ENCODE measurements at regions not wholly inside any gene's neighbourhood (a gene's known extent, or its start where the extent isn't known, plus 50 kb on each side); places are given as distances from the start of the nearest gene placed in this dataset.
"Not testable (repeated sequence)": the region's sequence is repeated elsewhere in the genome, so short reads cannot be mapped to it uniquely, and the experiment has no call there.

DNA sequence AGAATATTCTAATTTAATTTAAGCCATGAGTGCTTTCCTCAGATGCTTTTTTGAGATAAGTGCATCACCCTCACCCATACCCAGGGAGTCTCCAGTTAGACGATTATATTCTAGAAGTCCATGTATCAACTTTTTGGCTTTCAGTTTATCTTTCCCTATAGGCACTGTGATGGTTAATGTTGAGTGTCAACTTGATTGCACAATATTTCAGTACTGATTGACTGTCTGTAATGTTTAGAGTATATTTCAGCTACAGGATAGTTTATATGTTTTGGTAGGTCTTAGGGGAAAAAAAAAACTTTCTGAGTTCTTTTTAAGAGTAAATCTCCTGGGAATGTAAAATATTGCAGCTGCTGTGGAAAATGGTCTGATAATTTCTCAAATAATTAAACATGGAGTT is 535.4 kb downstream of the ADRA2A start:
- Histone ChIP-seq H3K4me3 (ENCODE audit: low read depth, low read length) (no peak overlapping the region), H3K36me3 (ENCODE audit: control insufficient read depth, insufficient read depth, low read length) (no peaks in the 10 kb centered on the region), H3K27me3 (ENCODE audit: control insufficient read depth, insufficient read depth, low read length) (no peaks in the 10 kb centered on the region)
- TF ChIP-seq, protein P1, sequence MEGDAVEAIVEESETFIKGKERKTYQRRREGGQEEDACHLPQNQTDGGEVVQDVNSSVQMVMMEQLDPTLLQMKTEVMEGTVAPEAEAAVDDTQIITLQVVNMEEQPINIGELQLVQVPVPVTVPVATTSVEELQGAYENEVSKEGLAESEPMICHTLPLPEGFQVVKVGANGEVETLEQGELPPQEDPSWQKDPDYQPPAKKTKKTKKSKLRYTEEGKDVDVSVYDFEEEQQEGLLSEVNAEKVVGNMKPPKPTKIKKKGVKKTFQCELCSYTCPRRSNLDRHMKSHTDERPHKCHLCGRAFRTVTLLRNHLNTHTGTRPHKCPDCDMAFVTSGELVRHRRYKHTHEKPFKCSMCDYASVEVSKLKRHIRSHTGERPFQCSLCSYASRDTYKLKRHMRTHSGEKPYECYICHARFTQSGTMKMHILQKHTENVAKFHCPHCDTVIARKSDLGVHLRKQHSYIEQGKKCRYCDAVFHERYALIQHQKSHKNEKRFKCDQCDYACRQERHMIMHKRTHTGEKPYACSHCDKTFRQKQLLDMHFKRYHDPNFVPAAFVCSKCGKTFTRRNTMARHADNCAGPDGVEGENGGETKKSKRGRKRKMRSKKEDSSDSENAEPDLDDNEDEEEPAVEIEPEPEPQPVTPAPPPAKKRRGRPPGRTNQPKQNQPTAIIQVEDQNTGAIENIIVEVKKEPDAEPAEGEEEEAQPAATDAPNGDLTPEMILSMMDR (IDR thresholded peaks at IDR 0.05; ENCODE audit: insufficient read depth, low read depth, low read length) = no peak
- no peak for DNase-seq (ENCODE audit: low read depth)
- ChIA-PET CTCF (interaction anchor here (0.5 kb wide), 1 partner anchor 88 kb away, joined by 3 read pairs; no protein-coding TSS in a partner anchor), POLR2A (no interaction called here)

DNA sequence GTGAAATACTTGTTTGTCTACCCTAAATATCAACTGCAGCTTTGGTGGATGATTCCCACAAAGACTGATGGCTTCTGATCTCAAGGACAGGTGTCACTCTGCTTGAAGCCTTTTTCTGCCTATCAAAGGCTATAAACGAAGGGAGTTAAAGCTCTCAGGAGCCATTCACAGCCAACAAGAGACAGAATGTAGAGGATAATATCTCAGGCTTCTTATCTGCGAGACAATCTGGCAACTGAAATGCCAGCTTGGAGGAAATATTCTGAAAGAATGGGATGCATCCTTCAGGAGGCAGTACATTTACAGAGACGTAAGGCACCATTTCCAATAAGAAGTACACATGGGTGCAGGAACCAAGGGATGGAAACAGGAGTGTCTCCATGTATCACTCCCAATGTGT is 549.4 kb downstream of the GPAM start:
- H3K36me3 ChIP-seq (ENCODE audit: control insufficient read depth, insufficient read depth, low read length) = no peaks in the 10 kb centered on the region
- DNase-seq (ENCODE audit: low read depth) = no peak
- no peaks in the 10 kb centered on the region for H3K27me3 ChIP-seq (ENCODE audit: control insufficient read depth, insufficient read depth, low read length)
- CTCF ChIA-PET = interaction anchor here (1.0 to 2.0 kb wide), 2 partner anchors 12 to 16 kb away, joined by 3 to 8 read pairs; no protein-coding TSS in a partner anchor
- TF ChIP-seq, protein P1 (IDR thresholded peaks at IDR 0.05; ENCODE audit: insufficient read depth, low read depth, low read length) = no peak
- H3K4me3 ChIP-seq (ENCODE audit: low read depth, low read length) = no peak overlapping the region
- POLR2A ChIA-PET = no interaction called here

DNA sequence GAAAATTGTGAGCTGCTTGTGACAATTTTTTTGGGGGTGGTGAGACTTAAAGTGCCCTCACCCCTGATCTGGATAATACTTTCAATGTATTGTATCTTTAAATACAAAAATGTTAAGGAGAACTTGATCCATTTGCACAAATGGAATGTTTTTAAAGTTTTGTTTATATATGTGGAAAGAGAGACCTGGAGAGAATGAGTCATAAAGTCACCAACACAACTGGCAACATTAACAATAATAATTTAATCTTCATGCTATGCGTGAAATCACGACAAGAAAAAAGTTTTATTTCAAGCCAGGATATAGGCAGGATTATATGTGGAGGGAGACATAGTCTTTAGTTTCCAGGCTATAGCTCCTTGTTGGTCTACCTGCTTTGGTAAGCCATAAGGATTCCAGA is 537.5 kb downstream of the GPAM start:
- H3K27me3 ChIP-seq (ENCODE audit: control insufficient read depth, insufficient read depth, low read length) = no peaks in the 10 kb centered on the region
- POLR2A ChIA-PET = no interaction called here
- no peak overlapping the region for H3K4me3 ChIP-seq (ENCODE audit: low read depth, low read length)
- no peak for DNase-seq (ENCODE audit: low read depth)
- CTCF ChIA-PET = interaction anchor here (0.5 to 2.1 kb wide), 2 partner anchors 12 to 33 kb away, joined by 3 to 8 read pairs; no protein-coding TSS in a partner anchor
- no peaks in the 10 kb centered on the region for H3K36me3 ChIP-seq (ENCODE audit: control insufficient read depth, insufficient read depth, low read length)
- TF ChIP-seq, protein P1 (IDR thresholded peaks at IDR 0.05; ENCODE audit: insufficient read depth, low read depth, low read length) = no peak

DNA sequence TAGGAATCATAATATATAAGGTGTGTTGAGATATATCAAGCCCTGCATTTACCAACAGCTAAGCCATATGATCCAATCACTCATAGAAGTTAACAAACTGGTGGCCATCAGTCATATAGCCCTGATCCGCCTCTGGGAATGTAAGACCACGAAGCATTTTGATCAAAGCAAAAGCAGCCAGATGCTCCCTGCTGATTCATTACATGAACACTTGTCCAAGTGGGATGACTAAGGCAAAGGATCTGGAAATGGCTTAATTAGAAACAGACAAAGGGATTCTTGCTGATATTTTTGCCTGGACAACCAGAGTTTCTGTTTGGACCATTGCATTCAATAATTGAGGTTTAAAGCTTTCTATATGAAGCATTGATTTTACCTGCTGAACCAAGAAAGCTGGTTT is 535.5 kb downstream of the GPAM start:
- ChIA-PET CTCF (interaction anchor here (1.2 kb wide), 1 partner anchor 11 kb away, joined by 3 read pairs; no protein-coding TSS in a partner anchor), POLR2A (no interaction called here)
- Histone ChIP-seq H3K27me3 (ENCODE audit: control insufficient read depth, insufficient read depth, low read length) (no peaks in the 10 kb centered on the region), H3K4me3 (ENCODE audit: low read depth, low read length) (no peak overlapping the region), H3K36me3 (ENCODE audit: control insufficient read depth, insufficient read depth, low read length) (no peaks in the 10 kb centered on the region)
- TF ChIP-seq, protein P1 (IDR thresholded peaks at IDR 0.05; ENCODE audit: insufficient read depth, low read depth, low read length) = no peak
- DNase-seq (ENCODE audit: low read depth) = peak; percentile 4

DNA sequence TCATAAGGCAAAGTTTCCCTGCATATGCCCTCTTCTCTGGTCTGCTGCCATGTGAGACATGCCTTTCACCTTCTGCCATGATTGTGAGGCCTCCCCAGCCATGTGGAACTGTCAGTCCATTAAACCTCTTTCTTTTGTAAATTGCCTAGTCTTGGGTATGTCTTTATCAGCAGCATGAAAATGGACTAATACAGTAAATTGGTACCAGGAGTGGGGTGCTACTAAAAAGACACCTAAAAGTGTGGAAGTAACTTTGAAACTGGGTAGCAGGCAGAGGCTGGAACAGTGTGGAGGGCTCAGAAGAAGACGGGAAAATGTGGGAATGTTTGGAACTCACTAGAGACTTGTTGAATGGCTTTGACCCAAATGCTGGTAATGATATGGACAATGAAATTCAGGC is 534.5 kb downstream of the GPAM start:
- CTCF ChIA-PET; H3K4me3 ChIP-seq (ENCODE audit: low read depth, low read length); H3K27me3 ChIP-seq (ENCODE audit: control insufficient read depth, insufficient read depth, low read length); DNase-seq (ENCODE audit: low read depth); H3K36me3 ChIP-seq (ENCODE audit: control insufficient read depth, insufficient read depth, low read length); POLR2A ChIA-PET: not testable (repeated sequence)

DNA sequence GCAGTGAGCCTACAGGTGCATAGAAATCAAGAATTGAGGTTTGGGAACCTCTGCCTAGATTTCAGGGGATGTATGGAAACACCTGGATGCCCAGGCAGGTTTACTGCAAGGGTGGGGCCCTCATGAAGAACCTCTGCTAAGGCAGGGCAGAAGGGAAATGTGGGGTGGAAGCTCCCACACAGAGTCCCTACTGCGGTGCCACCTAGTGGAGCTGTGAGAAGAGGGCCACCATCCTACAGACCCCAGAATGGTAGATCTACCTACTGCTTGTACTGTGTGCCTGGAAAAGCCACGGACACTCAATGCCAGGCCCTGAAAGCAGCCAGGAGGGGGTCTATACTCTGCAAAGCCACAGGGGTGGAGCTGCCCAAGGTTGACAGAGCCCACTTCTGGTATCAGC is 533.5 kb downstream of the GPAM start:
- no peaks in the 10 kb centered on the region for H3K36me3 ChIP-seq (ENCODE audit: control insufficient read depth, insufficient read depth, low read length)
- DNase-seq (ENCODE audit: low read depth) = no peak
- CTCF ChIA-PET = no interaction called here
- TF ChIP-seq, protein P1 (IDR thresholded peaks at IDR 0.05; ENCODE audit: insufficient read depth, low read depth, low read length) = no peak
- POLR2A ChIA-PET = no interaction called here
- no peaks in the 10 kb centered on the region for H3K27me3 ChIP-seq (ENCODE audit: control insufficient read depth, insufficient read depth, low read length)
- H3K4me3 ChIP-seq (ENCODE audit: low read depth, low read length) = no peak overlapping the region

Data from BJ (cell line).